Choroid plexus epithelial cell (primary cell): ENCODE measurements at regions not wholly inside any gene's neighbourhood (a gene's known extent, or its start where the extent isn't known, plus 50 kb on each side); places are given as distances from the start of the nearest gene placed in this dataset.

ENCODE experiments used
- DNase-seq: peaks from one replicate; pipeline ENCODE4 v3.0.0-alpha.2; 2010; ENCODE audit warnings: low read depth
- H3K4me3 ChIP-seq: 2 replicates; pipeline ENCODE4 v1.5.1; 2011; ENCODE audit warnings: low read depth, mild to moderate bottlenecking, control low read depth, low read length, moderate library complexity
- CTCF ChIP-seq: conservative IDR thresholded peaks from 2 replicates; pipeline ENCODE4 v1.5.1; 2011; ENCODE audit warnings: low read depth, mild to moderate bottlenecking, control low read depth, inconsistent platforms, low read length, moderate library complexity

DNA sequence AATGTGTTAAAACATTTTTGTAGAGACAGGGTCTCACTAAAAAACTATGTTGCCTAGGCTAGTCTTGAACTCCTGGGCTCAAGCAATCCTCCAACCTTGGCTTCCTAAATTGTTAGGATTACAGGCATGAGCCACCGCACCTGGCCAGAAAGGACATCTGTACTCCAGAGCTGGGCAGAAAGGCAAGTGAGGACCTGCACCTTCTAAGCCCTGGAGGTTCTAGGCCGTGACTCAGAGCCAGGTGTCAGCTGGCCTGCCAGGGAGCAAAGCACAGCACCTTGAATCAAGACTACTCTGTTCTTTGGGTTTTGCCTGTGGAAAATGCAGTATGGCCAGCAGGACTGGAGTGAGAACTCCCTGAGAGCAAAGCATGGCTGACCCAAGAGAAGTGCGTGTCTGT lies 396.5 kb downstream of the ADRA2A start:
- TF ChIP-seq CTCF = no peak
- no peak overlapping the region for H3K4me3 ChIP-seq
- DNase-seq = no peak

GRCh38 chr10:111474786-111475185 lies 398.0 kb downstream of the ADRA2A start:
- TF ChIP-seq CTCF = no peak
- DNase-seq = no peak
- no peak overlapping the region for H3K4me3 ChIP-seq

- TF ChIP-seq CTCF = no peak
- H3K4me3 ChIP-seq = no peak overlapping the region
- no peak for DNase-seq
Measured at GRCh38 chr10:111475720-111476119, 398.9 kb downstream of the ADRA2A start.

DNA sequence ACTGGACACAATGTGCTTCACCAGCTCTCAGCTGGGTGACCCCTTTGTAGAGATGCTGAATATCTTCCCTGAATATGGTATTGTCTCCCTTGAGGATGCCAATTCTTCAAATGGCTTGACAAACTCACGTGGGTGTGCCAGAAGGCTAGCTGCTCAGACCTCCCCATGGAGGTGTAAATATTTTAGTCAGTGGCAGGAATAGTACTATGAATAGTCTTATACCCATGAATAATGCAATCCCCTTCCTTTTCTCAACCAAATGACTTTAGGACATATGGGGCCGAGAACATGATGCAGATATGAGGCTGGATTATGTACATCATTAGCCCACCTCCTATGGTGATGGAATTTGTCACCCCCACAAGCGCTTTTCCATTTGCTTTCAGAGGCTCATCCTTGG lies 401.8 kb downstream of the ADRA2A start:
- TF ChIP-seq CTCF = no peak
- no peak overlapping the region for H3K4me3 ChIP-seq
- DNase-seq = no peak

DNA sequence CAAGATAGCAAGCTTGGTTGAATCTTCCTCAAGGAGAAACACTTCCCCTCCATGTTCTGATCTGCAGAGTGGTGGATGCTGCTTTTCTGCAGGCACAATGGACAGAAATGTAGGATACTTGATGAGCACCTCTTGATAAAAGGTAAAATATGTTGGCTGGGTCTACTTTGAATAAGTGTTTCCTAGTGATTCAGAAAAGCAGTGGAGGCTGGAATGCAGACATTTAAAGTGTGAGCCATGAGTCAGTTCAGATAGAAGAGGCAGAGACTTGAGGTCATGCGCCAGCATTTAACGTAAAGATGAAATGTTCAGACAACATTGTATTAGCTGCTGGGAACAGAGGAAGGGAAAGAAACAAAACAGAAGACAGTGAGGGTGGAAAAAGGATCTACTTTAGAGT lies 403.1 kb downstream of the ADRA2A start:
- no peak for TF ChIP-seq CTCF
- no peak overlapping the region for H3K4me3 ChIP-seq
- no peak for DNase-seq

DNA sequence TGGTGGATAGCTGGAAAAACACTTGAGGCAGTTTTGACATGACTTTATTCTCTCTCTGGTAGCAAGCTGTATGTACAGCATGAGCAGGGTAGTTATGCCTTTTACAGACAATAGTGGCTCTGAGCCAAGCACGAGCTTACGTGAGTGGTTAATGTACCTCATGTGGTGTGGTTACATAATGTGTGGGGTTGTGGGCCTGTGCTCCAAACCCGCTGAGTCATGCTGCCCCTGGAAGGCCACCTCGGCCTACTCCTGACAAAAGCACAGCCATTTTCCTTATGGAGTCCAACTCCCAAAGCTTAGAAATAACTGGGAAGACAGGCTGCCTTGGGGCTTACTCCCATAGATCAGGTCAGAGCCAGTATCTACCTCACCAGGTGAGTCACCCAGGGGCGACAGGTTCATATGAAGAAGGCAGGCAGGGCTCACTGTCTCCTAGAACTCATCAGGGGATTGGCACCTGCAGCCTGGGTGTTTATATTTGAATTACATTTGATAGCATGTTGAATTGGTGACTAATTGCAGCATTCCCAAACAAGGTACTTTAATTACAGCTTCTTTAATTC lies 404.5 kb downstream of the ADRA2A start:
- no peak for DNase-seq
- TF ChIP-seq CTCF = no peak
- no peak overlapping the region for H3K4me3 ChIP-seq

DNA sequence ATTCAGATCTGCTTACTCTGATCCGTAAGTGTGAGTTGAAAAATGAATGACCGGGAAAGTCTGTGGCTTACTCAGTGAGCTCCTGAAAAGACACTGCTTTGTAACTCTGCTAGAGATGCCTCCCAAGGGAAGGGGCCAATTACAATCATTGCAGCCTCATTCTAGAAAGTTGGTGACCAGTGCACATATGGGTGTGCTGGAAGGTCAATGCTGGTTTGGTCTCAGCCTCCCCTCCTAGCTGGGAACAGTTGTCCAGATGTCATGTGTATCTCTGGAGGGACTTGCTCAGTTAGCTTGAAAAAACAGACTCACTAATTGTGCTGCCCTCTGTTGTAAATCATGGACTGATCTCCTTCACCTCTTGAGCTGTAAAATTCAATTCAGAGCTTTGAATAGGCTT lies 405.0 kb downstream of the ADRA2A start:
- no peak overlapping the region for H3K4me3 ChIP-seq
- no peak for TF ChIP-seq CTCF
- no peak for DNase-seq
